ENCODE measurements at regions not wholly inside any gene's neighbourhood (a gene's known extent, or its start where the extent isn't known, plus 50 kb on each side); places are given as distances from the start of the nearest gene placed in this dataset.
A peak's percentile ranks its signal among the peaks of the same experiment; 100 is the strongest.
"Not testable (repeated sequence)": the region's sequence is repeated elsewhere in the genome, so short reads cannot be mapped to it uniquely, and the experiment has no call there.

GRCh38 chr3:137180220-137180619, 222.4 kb downstream of the IL20RB start:
- no peak overlapping the region for H3K4me3 ChIP-seq
- no peak for ATAC-seq (ENCODE audit: low FRiP score in 2 of 2)
- no peak for TF ChIP-seq POLR2AphosphoS5 (IDR thresholded peaks at IDR 0.05)
- TF ChIP-seq CTCF (IDR thresholded peaks at IDR 0.05): no peak
- TF ChIP-seq EP300 (IDR thresholded peaks at IDR 0.05): no peak
- TF ChIP-seq POLR2A (IDR thresholded peaks at IDR 0.05): no peak
- no peaks in the 10 kb centered on the region for H3K36me3 ChIP-seq
- peaks cover 0 to 3% (median 0%) of the 10 kb centered on the region in 4 donors for H3K9me3 ChIP-seq
- no peaks in the 10 kb centered on the region for H3K4me1 ChIP-seq
- H3K27me3 ChIP-seq: no peaks in the 10 kb centered on the region
- DNase-seq: no peak
- WGBS, 2 donors: 98% methylated on average over 2 of the region's 2 CpGs
- H3K27ac ChIP-seq: no peak overlapping the region

- Histone ChIP-seq H3K9me3 (no peaks in the 10 kb centered on the region), H3K27ac (no peak overlapping the region), H3K4me3 (no peak overlapping the region), H3K36me3 (no peaks in the 10 kb centered on the region), H3K27me3 (no peaks in the 10 kb centered on the region), H3K4me1 (no peaks in the 10 kb centered on the region)
- ATAC-seq (ENCODE audit: low FRiP score in 2 of 2) (no peak), DNase-seq (no peak)
- TF ChIP-seq POLR2A (IDR thresholded peaks at IDR 0.05) (no peak), POLR2AphosphoS5 (IDR thresholded peaks at IDR 0.05) (no peak), CTCF (IDR thresholded peaks at IDR 0.05) (no peak), EP300 (IDR thresholded peaks at IDR 0.05) (no peak)
- 67 to 82% methylated on average over 6 of the region's 6 CpGs for WGBS, 2 donors
Observed at GRCh38 chr3:137191133-137191923, 233.5 kb downstream of the IL20RB start.

GRCh38 chr3:137191951-137192350, 234.2 kb downstream of the IL20RB start:
- no peak for DNase-seq
- Histone ChIP-seq H3K4me3 (no peak overlapping the region), H3K4me1 (no peaks in the 10 kb centered on the region), H3K9me3 (no peaks in the 10 kb centered on the region), H3K27ac (no peak overlapping the region), H3K27me3 (no peaks in the 10 kb centered on the region), H3K36me3 (no peaks in the 10 kb centered on the region)
- TF ChIP-seq POLR2A (IDR thresholded peaks at IDR 0.05) (no peak), POLR2AphosphoS5 (IDR thresholded peaks at IDR 0.05) (no peak), CTCF (IDR thresholded peaks at IDR 0.05) (no peak), EP300 (IDR thresholded peaks at IDR 0.05) (no peak)
- ATAC-seq (ENCODE audit: low FRiP score in 2 of 2): no peak
- 80 to 87% methylated on average over 8 of the region's 8 CpGs for WGBS, 2 donors

GRCh38 chr3:137194301-137194700, 236.5 kb downstream of the IL20RB start:
- Histone ChIP-seq H3K36me3 (no peaks in the 10 kb centered on the region), H3K4me1 (no peaks in the 10 kb centered on the region), H3K27me3 (no peaks in the 10 kb centered on the region), H3K9me3 (no peaks in the 10 kb centered on the region), H3K4me3 (no peak overlapping the region), H3K27ac (no peak overlapping the region)
- 68 to 78% methylated on average over 4 of the region's 4 CpGs for WGBS, 2 donors
- TF ChIP-seq POLR2A (IDR thresholded peaks at IDR 0.05) (no peak), EP300 (IDR thresholded peaks at IDR 0.05) (no peak), CTCF (IDR thresholded peaks at IDR 0.05) (no peak), POLR2AphosphoS5 (IDR thresholded peaks at IDR 0.05) (no peak)
- no peak for ATAC-seq (ENCODE audit: low FRiP score in 2 of 2)
- DNase-seq: no peak

GRCh38 chr3:137198374-137198773, 240.6 kb downstream of the IL20RB start:
- H3K9me3 ChIP-seq; H3K27me3 ChIP-seq; H3K4me1 ChIP-seq; H3K4me3 ChIP-seq; H3K36me3 ChIP-seq; H3K27ac ChIP-seq; ATAC-seq (ENCODE audit: low FRiP score in 2 of 2): not testable (repeated sequence)
- peak in 1 of 2 donors; percentile 72 for DNase-seq
- WGBS, 2 donors: 93 to 98% methylated on average over 6 to 20 of the region's 32 CpGs

Measured in upper lobe of left lung (tissue), 6 donors.